Glomerular visceral epithelial cell (primary cell): ENCODE measurements at regions not wholly inside any gene's neighbourhood (a gene's known extent, or its start where the extent isn't known, plus 50 kb on each side); places are given as distances from the start of the nearest gene placed in this dataset.

Experiments used
- DNase-seq: peaks from one replicate; pipeline ENCODE4 v3.0.0-alpha.2; 2016; ENCODE audit errors: extremely low spot score

- DNase-seq, result no peak
Observed at GRCh38 chr4:14096396-14096965, 469.0 kb upstream of the BOD1L1 start.

GRCh38 chr4:14100349-14100748 is 472.8 kb upstream of the BOD1L1 start:
- no peak for DNase-seq

- DNase-seq, result no peak
Observed at GRCh38 chr4:14110407-14110806, 482.9 kb upstream of the BOD1L1 start.

- no peak for DNase-seq
Observed at GRCh38 chr4:14111730-14112181, 484.2 kb upstream of the BOD1L1 start.

- DNase-seq, result no peak
Observed at GRCh38 chr4:14115106-14115505, 487.6 kb upstream of the BOD1L1 start.

GRCh38 chr4:14117575-14118238 is 490.2 kb upstream of the BOD1L1 start:
- no peak for DNase-seq

GRCh38 chr4:14124816-14125215 is 497.3 kb upstream of the BOD1L1 start:
- DNase-seq, result no peak

- no peak for DNase-seq
Observed at GRCh38 chr4:14125375-14126129, 498.0 kb upstream of the BOD1L1 start.

- DNase-seq, result no peak
Observed at GRCh38 chr4:14130551-14130950, 503.0 kb upstream of the BOD1L1 start.

GRCh38 chr4:14131335-14131734 is 503.8 kb upstream of the BOD1L1 start:
- no peak for DNase-seq

GRCh38 chr4:14132301-14132700 is 504.8 kb upstream of the BOD1L1 start:
- DNase-seq, result no peak

GRCh38 chr4:14138106-14138505 is 510.6 kb upstream of the BOD1L1 start:
- DNase-seq, result no peak

- DNase-seq, result no peak
Observed at GRCh38 chr4:14143892-14144291, 516.4 kb upstream of the BOD1L1 start.

- no peak for DNase-seq
Observed at GRCh38 chr4:14149176-14150053, 521.9 kb upstream of the BOD1L1 start.

GRCh38 chr4:14151101-14151500 is 523.6 kb upstream of the BOD1L1 start:
- DNase-seq, result peak; percentile 24

GRCh38 chr4:14152834-14153519 is 525.5 kb upstream of the BOD1L1 start:
- peak; percentile 7 for DNase-seq

- DNase-seq, result no peak
Observed at GRCh38 chr4:14155803-14156202, 528.3 kb upstream of the BOD1L1 start.

GRCh38 chr4:14157262-14157661 is 529.7 kb upstream of the BOD1L1 start:
- DNase-seq, result no peak

GRCh38 chr4:14165222-14165920 is 537.8 kb upstream of the BOD1L1 start:
- no peak for DNase-seq

- DNase-seq, result no peak
Observed at GRCh38 chr4:14167876-14168510, 540.5 kb upstream of the BOD1L1 start.
